BLaER1 treated with 17β-estradiol and CSF1 and Interleukin-3, amounts not matched to agents 10 nM and 100 nM (cell line): ENCODE measurements at regions not wholly inside any gene's neighbourhood (a gene's known extent, or its start where the extent isn't known, plus 50 kb on each side); places are given as distances from the start of the nearest gene placed in this dataset.
A peak's percentile ranks its signal among the peaks of the same experiment; 100 is the strongest.
"Not testable (repeated sequence)": the region's sequence is repeated elsewhere in the genome, so short reads cannot be mapped to it uniquely, and the experiment has no call there.

ENCODE experiments used
- H3K27ac ChIP-seq, 11 experiments: shearing (Covaris generic); formaldehyde crosslinking; 2 replicates each; pipeline ENCODE4 v1.8.1; 2022
- H3K27me3 ChIP-seq, 11 experiments: shearing (Covaris generic); formaldehyde crosslinking; 2 replicates each; pipeline ENCODE4 v1.8.1; 2022
- H3K36me3 ChIP-seq, 11 experiments: shearing (Covaris generic); formaldehyde crosslinking; 2 replicates each; pipeline ENCODE4 v1.8.1; 2022
- H3K4me1 ChIP-seq, 10 experiments: shearing (Covaris generic); formaldehyde crosslinking; 2 replicates each; pipeline ENCODE4 v1.8.1; 2022
- H3K4me2 ChIP-seq, 11 experiments: shearing (Covaris generic); formaldehyde crosslinking; 2 replicates each; pipeline ENCODE4 v1.8.1; 2022
- H3K4me3 ChIP-seq, 10 experiments: shearing (Covaris generic); formaldehyde crosslinking; 2 replicates each; pipeline ENCODE4 v1.8.1; 2022
- H3K9ac ChIP-seq, 11 experiments: shearing (Covaris generic); formaldehyde crosslinking; 2 replicates each; pipeline ENCODE4 v1.8.1; 2022
- H3K9me3 ChIP-seq, 11 experiments: shearing (Covaris generic); formaldehyde crosslinking; replicated peaks in 1 of 11; 2 replicates each; pipeline ENCODE4 v1.8.1; 2022
- H4K20me1 ChIP-seq, 11 experiments: shearing (Covaris generic); formaldehyde crosslinking; 2 replicates each; pipeline ENCODE4 v1.8.1; 2022
- Cebpa-rat ChIP-seq, 11 experiments: shearing (Covaris generic); IDR thresholded peaks; 2 replicates each; pipeline ENCODE4 v1.8.1; 2022

DNA sequence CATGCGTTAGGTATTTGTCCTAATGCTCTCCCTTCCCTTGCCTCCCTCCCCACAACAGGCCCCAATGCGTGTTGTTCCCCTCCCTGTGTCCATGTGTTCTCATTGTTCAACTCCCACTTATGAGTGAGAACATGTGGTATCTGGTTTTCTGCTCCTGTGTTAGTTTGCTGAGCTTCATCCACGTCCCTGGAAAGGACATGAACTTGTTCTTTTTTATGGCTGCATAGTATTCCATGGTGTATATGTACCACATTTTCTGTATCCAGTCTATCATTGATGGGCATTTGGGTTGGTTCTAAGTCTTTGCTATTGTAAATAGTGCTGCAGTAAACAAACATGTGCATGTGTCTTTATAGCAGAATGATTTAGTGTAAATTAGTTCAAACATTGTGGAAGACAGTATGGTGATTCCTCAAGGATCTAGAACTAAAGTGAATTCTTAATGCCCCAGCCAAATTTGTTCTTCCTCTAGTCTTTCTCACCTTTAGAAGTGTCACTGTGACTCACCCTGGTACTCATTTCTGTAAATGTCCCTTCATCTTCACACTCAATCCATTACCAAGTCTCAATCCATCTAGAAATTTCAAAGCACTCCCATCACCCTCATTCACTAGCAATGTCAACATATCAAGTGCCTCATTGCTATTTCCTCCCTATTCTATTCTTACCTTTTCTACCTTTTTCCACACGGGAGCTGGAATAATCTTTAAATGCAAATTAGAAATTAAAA lies 123.9 kb downstream of the MREG start:
- H4K20me1 ChIP-seq, H3K9me3 ChIP-seq, H3K27me3 ChIP-seq, H3K4me3 ChIP-seq, H3K9ac ChIP-seq, H3K27ac ChIP-seq, H3K4me2 ChIP-seq, H3K36me3 ChIP-seq: not testable (repeated sequence)
- H3K4me1 ChIP-seq, result peaks cover 0 to 21% (median 2%) of the 10 kb centered on the region in 10 experiments; a peak in 8 of 20 replicates

DNA sequence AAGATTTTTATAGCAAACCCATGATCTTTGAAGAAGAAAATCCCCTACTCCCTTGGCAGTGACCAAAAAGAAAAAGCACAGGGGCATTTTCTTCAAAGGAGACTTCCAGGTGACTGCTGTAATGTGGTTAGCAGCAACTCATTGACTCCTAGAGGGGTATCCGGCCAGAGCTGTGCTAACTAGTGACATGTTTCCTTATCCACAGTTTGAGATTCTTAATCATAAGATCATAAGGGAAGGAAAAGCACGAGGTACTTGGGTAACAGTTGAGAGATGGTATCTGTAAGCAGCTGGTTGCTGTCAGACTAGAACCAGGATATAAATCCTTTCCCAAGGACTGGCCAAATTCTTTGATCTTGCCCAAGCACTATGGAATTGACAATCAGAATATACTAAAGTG lies 124.7 kb downstream of the MREG start:
- TF ChIP-seq Cebpa-rat (IDR thresholded peaks at IDR 0.05), result no peak
- Histone ChIP-seq H3K4me3 (no peak overlapping the region), H3K9me3 (no peaks in the 10 kb centered on the region), H3K4me2 (no peak overlapping the region), H3K9ac (no peak overlapping the region), H3K36me3 (no peaks in the 10 kb centered on the region), H3K27ac (no peak overlapping the region), H3K4me1 (peaks cover 0 to 24% (median 2%) of the 10 kb centered on the region in 10 experiments; a peak in 8 of 20 replicates), H4K20me1 (no peaks in the 10 kb centered on the region), H3K27me3 (no peaks in the 10 kb centered on the region)

DNA sequence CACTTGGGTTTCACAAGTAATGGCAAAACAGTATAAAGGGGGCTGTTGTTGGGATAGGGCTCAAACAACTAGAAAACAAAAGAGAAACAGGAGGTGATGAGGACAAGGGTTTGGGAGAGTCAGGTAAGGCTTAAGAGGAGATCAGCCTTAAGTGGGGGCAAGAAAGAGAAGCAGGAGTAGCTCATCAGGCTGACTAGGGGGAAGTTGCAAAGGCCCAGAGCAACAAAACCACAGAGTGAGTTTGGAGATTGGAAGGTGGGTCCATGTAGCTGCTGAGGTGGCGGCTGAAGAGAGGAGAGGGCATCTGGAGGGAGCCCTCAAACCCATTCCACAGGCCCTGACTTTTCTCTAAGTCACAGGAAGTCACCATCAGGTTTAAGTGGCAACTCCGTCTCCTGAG lies 126.0 kb downstream of the MREG start:
- no peak overlapping the region for H3K4me3 ChIP-seq
- H3K9me3 ChIP-seq, result no peaks in the 10 kb centered on the region
- no peaks in the 10 kb centered on the region for H3K36me3 ChIP-seq
- H3K4me2 ChIP-seq, result peak overlapping the region in 4 of 11 experiments; percentile 13 to 48 (median 32); a peak in 7 of 22 replicates
- H3K27me3 ChIP-seq, result no peaks in the 10 kb centered on the region
- H3K4me1 ChIP-seq, result peaks cover 0 to 35% (median 2%) of the 10 kb centered on the region in 10 experiments; a peak in 8 of 20 replicates
- no peak overlapping the region for H3K27ac ChIP-seq
- no peaks in the 10 kb centered on the region for H4K20me1 ChIP-seq
- no peak for TF ChIP-seq Cebpa-rat (IDR thresholded peaks at IDR 0.05)
- no peak overlapping the region for H3K9ac ChIP-seq

DNA sequence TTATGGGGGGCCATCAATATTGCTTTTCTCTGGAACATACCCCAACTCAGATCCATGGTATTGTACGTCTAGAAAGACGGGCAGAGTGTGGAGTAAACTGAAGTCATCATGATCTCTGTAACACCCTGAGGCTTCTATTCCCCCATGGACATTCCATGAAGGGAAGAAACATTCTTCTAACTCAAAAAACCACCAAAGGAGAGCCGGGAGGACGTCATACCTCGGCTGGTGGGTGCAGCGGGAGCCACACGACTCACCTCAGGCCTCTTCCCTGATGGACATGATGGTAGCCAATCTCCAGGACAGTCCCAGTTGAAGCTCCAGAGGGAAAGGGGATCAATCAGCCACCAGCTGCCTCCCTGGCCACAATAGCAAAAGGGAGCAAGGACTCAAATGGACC lies 127.3 kb downstream of the MREG start:
- Histone ChIP-seq H3K36me3 (no peaks in the 10 kb centered on the region), H3K4me1 (peaks cover 0 to 28% (median 2%) of the 10 kb centered on the region in 10 experiments; a peak in 7 of 20 replicates), H4K20me1 (no peaks in the 10 kb centered on the region), H3K27me3 (no peaks in the 10 kb centered on the region), H3K27ac (no peak overlapping the region), H3K4me2 (no peak overlapping the region), H3K9ac (no peak overlapping the region), H3K4me3 (no peak overlapping the region), H3K9me3 (no peaks in the 10 kb centered on the region)
- TF ChIP-seq Cebpa-rat (IDR thresholded peaks at IDR 0.05), result no peak

DNA sequence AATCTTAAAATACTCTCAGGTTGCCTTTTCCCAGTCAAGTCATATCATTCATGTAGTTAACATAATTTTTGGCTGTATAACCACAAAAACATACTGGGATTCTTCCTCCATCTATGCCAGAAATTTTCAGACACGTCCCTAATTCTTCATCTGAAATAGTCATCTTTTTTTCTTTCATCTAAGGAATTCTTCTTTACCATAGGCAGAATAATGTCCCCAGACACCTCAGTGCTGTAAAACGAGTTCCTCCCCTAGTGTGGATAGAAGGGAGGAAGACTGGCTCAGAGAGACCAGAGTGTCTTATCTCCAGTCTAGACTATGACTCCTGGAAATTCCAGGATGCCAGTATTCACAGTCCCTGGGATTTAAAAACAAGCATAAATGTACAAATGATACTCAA lies 127.8 kb downstream of the MREG start:
- Histone ChIP-seq H3K27me3 (no peaks in the 10 kb centered on the region), H3K9me3 (no peaks in the 10 kb centered on the region), H3K36me3 (no peaks in the 10 kb centered on the region), H3K9ac (no peak overlapping the region), H3K4me2 (no peak overlapping the region), H3K4me3 (no peak overlapping the region), H3K27ac (no peak overlapping the region), H4K20me1 (no peaks in the 10 kb centered on the region), H3K4me1 (peaks cover 0 to 29% (median 2%) of the 10 kb centered on the region in 10 experiments; a peak in 7 of 20 replicates)
- TF ChIP-seq Cebpa-rat (IDR thresholded peaks at IDR 0.05), result no peak

DNA sequence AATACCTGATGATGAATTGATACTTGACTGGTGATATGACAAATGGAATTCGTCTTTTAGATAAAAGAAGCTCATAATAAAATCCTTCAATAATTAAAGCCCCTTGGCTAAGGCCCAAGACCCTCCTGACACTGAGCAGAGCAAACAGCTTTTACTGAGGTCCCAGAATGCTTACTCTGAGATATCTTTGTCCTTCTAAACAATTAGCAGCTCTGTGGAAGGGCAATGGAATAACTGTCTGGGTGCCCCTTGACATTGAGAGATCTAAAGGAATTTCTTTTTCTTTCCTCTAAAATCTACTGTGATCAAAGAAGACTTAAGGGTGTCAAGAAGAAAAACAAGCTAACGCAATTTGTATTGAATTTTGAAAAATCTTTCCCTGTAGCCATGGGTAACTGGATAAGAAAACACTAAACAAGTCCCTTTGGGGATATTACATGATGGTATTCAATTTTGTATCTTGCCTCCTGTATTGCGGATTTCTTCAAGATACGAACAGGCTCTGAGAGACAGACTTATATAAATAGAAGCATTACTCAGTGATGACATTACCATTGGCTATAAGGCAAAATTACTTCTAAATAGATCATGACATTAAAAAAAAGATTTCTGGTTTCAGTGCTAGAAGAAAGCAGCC lies 128.8 kb downstream of the MREG start:
- Histone ChIP-seq H3K27ac (no peak overlapping the region), H3K4me2 (no peak overlapping the region), H3K36me3 (no peaks in the 10 kb centered on the region), H3K27me3 (no peaks in the 10 kb centered on the region), H3K4me3 (no peak overlapping the region), H3K9me3 (no peaks in the 10 kb centered on the region), H3K4me1 (peaks cover 0 to 29% (median 2%) of the 10 kb centered on the region in 10 experiments; a peak in 7 of 20 replicates), H3K9ac (no peak overlapping the region), H4K20me1 (no peaks in the 10 kb centered on the region)
- TF ChIP-seq Cebpa-rat (IDR thresholded peaks at IDR 0.05), result no peak

DNA sequence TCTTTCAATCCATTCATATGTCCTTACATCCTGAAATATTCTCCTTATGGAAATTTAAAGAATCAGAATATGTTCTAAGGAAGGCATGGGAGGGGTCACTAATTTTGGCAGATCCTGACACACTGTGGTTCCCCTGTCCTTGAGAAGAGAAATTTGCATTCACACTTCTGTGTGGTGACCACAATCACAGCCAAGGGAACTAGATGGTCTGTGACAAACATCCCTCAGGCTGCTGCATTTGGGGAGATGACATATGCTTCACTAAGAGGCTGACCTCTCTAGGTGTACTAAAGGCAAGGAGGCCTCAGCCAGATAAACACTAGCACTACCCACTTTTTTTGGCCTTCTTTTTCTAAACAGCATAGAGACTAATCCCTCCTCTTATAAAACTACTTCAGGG lies 129.6 kb downstream of the MREG start:
- Histone ChIP-seq H3K36me3 (no peaks in the 10 kb centered on the region), H3K4me2 (peak overlapping the region in 2 of 11 experiments; percentile 32 to 47; a peak in 3 of 22 replicates), H4K20me1 (no peaks in the 10 kb centered on the region), H3K9ac (no peak overlapping the region), H3K9me3 (no peaks in the 10 kb centered on the region), H3K27me3 (no peaks in the 10 kb centered on the region), H3K4me1 (peaks cover 0 to 31% (median 2%) of the 10 kb centered on the region in 10 experiments; a peak in 7 of 20 replicates), H3K4me3 (no peak overlapping the region), H3K27ac (no peak overlapping the region)
- TF ChIP-seq Cebpa-rat (IDR thresholded peaks at IDR 0.05), result no peak

DNA sequence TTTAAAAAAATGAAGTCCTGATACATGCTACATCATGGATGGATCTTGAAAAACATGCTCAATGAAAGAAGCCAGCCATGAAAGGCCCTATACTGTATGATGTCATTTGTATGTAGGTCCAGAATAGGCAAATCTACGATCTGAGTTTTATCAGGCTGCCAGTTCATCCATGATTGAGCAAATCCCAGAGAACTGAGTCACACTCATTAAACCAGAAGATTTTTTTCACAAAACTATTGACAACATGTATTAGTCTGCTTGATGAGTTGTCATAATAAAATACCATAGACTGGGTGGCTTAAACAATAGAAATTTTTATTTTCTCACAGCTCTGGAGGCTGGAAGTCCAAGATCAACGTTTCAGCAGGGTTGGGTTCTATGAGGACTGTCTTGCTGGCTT lies 130.7 kb downstream of the MREG start:
- peak overlapping the region in 3 of 11 experiments; percentile 25 to 47 (median 32); a peak in 4 of 22 replicates for H3K4me2 ChIP-seq

DNA sequence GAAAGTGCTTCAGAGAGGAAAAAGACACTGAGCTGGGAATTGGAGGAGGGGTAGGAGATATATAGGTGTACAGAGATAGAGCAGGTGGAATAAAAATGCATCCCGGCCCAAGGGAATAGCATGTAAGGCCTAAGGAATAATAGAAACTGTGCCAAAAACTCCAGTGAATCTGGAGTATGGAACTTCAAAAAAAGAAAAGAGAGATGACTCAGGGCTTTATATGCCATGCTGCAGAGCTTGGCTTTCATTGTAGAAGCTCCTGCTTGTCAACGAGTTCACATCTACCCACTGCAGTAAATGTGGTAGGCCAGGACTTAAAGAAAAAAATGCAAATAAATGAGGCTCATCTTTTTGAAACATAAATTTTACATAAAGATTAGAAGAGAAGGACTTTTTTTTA lies 131.8 kb downstream of the MREG start:
- H3K4me1 ChIP-seq, result peaks cover 0 to 22% (median 0%) of the 10 kb centered on the region in 10 experiments; a peak in 5 of 20 replicates

More for the DNA sequence above, 130.7 kb downstream of the MREG start:
- H3K36me3 ChIP-seq, result no peaks in the 10 kb centered on the region
- peaks cover 0 to 30% (median 0%) of the 10 kb centered on the region in 10 experiments; a peak in 7 of 20 replicates for H3K4me1 ChIP-seq
- H3K27me3 ChIP-seq, result no peaks in the 10 kb centered on the region
- no peak overlapping the region for H3K27ac ChIP-seq
- H3K9me3 ChIP-seq, result peaks cover 0 to 4% (median under 1%) of the 10 kb centered on the region in 11 experiments; a peak in 4 of 22 replicates
- TF ChIP-seq Cebpa-rat (IDR thresholded peaks at IDR 0.05), result no peak
- no peak overlapping the region for H3K4me3 ChIP-seq
- H4K20me1 ChIP-seq, result no peaks in the 10 kb centered on the region
- H3K9ac ChIP-seq, result no peak overlapping the region

More for the DNA sequence above, 131.8 kb downstream of the MREG start:
- H3K27ac ChIP-seq, result no peak overlapping the region
- no peak overlapping the region for H3K9ac ChIP-seq
- H3K36me3 ChIP-seq, result no peaks in the 10 kb centered on the region
- no peak overlapping the region for H3K4me3 ChIP-seq
- no peak for TF ChIP-seq Cebpa-rat (IDR thresholded peaks at IDR 0.05)
- H3K4me2 ChIP-seq, result no peak overlapping the region
- no peaks in the 10 kb centered on the region for H4K20me1 ChIP-seq
- H3K9me3 ChIP-seq, result peaks cover 0 to 11% (median 5%) of the 10 kb centered on the region in 11 experiments; a peak in 8 of 22 replicates
- H3K27me3 ChIP-seq, result no peaks in the 10 kb centered on the region
